Stimulated activated CD4-positive, alpha-beta T cell treated with anti-CD3 and anti-CD28 coated beads, Interleukin-2, amount 100 ng/mL, for 4 hours (primary cell): ENCODE measurements at regions not wholly inside any gene's neighbourhood (a gene's known extent, or its start where the extent isn't known, plus 50 kb on each side); places are given as distances from the start of the nearest gene placed in this dataset.

ENCODE experiments used
- DNase-seq: peaks from one replicate; pipeline ENCODE4 v3.0.0-alpha.2; 2020; ENCODE audit warnings: low read depth

DNA sequence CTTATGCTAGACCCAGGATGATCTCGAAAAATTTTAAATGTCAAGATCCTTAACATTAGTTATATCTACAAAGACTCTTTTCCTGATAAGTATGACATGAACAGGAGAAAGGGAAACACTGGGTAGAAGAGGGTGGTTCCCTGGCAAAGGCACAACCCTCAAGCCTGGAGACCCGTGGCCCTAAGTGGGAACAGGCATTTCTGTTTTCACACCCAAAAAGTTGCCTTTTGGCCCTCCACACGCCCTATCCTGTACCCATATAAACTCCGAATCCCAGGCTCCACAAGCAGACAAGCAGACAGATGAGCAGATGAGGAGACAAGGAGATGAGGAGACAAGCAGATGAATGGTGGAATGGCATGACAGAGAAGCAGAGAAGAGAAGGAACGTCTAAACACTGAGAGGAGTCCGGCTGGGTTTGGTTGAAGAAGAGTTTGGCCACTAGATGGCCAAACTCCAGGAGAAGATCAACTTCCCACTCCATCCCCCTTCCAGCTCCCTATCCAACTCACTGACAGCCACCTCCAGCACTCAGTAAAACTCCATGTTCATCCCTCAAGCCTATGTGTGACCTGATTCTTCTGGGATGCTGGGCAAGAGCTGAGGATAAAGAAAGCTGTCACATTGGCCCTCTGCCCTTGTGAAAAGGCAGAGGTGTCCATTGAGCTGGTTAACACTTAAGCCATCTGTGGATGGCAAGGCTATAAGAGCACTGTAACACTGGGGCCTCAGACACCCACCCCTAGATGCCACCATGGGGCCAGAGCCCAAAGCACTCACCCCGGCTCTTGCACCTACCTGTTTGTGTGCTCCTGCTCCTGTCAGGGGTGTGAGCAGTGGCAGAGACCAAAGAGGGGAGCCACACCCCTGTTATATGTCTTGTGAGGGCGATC lies 139.6 kb upstream of the FAM20A start:
- DNase-seq, result no peak

- DNase-seq, result no peak
Measured at GRCh38 chr17:68737761-68738443, 136.7 kb upstream of the FAM20A start.

GRCh38 chr17:68734931-68735330 lies 133.8 kb upstream of the FAM20A start:
- no peak for DNase-seq

GRCh38 chr17:68734187-68734900 lies 133.2 kb upstream of the FAM20A start:
- no peak for DNase-seq

DNA sequence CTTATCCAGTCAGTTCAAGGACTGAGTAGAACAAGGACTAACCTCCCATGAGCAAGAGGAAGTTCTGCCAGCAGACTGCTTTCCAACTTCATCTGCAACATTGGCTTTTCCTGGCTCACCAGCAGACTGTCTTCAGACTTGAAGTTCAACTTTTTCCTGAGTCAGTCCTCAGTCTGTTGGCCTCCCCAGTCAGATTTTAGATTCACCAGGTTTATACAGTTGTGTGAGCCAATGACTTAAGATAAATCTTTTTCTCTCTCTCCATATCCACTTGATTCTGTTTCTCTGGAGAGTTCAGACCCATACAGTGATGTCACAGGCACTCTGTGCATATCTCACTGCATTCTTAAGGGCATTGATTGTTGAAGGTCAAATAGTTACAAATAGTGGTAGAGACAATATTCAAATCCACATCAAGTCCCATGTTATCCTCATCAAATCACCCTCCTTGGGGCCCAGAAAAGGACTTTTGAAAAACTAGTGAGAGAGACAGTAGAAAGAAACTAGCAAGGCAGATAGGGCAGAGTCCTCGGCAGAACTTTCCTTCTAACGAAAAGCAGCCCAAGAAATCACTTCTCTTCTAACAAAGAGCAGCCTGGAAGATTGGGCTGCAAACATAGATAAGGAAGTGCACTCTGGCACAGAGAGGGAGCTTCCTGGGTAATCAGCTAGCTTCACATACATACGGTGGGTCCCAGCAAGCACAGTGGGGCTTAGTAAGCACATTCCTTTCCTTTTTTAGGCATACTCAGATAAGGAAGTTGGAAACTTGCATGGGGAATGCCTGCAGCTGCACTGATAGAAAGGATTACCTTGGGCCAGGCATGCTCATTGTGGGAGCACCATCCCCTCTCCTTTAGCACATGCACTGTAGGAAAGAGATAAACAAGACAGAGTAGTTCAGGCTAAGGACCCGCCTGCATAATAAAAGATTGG lies 132.3 kb upstream of the FAM20A start:
- no peak for DNase-seq

DNA sequence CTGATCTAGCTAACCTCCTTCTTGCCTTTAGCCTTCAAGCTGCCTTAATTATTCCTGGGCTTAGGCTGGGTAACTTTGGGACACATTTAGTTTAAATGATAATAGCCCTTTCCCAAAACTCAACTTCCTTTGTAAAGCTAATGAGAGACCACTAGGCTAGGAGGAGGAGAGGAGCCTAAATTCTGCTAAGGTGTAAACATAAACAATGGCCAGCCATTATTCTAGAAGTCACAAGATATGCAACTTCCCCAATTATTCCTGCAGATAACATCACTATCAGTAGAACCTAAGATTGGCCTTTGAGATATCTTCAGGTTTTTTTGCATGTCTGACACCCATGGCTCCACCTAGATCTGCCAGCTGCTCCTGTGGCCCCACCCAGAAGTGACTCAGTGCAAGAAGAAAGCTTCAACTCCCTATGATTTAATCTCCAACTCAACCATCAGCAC lies 131.2 kb upstream of the FAM20A start:
- DNase-seq, result no peak

- no peak for DNase-seq
Measured at GRCh38 chr17:68731465-68731864, 130.3 kb upstream of the FAM20A start.

- no peak for DNase-seq
Measured at GRCh38 chr17:68719431-68719830, 118.3 kb upstream of the FAM20A start.

DNA sequence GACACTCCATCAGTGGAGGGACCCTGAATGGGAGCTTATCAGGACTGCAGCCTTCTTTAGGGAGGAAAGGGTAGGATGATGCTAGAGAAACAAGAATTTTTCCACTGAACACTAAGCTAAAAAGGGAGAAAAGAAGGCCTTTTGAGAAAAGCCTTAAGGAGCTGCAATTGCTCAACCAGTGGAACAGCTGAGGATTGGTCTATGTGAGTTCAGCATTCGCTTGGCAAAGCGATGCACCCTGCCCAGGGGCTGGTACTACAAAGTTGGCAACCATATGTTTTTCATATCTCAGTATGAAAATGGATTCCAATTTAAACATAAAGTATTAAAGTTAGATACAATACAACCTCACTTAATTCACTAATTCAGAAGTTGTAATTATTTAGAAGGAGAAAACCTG lies 117.8 kb upstream of the FAM20A start:
- DNase-seq, result no peak

DNA sequence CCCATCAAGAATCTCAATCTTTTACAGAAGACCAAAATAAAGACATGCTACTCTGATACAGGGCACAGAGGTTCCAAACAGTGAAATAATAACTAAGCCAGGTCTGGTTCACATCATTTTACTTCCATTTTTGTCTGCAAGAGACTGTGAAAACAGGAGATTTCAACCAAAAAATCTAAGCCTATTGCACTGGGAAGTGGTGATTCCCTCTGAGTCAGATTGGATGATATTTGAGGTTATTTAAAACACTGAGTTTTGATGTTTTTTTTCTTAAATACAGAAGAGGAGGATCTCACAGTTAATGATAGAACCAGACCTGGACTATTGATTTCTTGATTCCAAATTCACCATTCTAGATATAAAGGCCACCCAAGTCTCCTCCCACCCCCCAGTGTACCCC lies 117.3 kb upstream of the FAM20A start:
- DNase-seq, result no peak

DNA sequence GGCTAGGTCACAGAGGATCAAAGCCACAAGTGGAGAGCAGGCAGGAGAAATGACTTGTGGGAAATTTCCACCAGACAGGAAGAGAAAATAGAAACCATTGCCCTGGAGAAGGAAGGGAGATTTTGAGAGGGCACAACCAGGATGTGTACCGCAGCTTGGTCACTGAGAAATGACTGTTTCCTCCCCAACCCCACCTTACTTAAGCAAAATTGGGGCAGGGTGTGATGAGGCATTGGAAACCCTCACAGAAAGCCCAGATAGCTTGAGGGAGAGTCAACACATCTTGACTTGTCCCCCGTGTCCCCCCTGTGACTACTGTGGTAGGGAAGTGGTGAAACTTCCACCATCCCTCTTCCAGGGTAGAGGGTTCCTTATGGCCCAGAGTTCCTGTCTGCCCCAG lies 113.5 kb upstream of the FAM20A start:
- no peak for DNase-seq

- no peak for DNase-seq
Measured at GRCh38 chr17:68711858-68712257, 110.7 kb upstream of the FAM20A start.

DNA sequence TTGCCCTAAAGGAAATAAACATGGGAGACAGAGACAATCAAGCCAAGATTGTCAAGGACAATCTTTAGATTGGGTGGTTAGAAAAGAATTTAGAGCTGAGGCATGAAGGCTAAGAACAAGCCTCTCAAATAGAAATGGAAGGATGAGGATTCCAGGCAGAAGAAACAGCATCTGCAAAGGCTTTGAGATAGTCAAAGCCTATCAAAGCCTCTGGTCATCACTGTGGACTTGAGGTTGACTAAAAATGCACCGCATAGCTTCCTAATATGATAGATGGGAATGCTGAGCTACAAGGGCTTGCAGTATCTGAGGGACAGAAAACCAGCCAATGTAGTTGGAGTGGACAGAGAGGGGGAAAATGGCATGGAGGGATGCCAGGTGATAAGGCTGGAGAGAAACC lies 109.8 kb upstream of the FAM20A start:
- DNase-seq, result no peak

- DNase-seq, result no peak
Measured at GRCh38 chr17:68710035-68710780, 109.0 kb upstream of the FAM20A start.

- DNase-seq, result no peak
Measured at GRCh38 chr17:68709461-68709860, 108.3 kb upstream of the FAM20A start.

DNA sequence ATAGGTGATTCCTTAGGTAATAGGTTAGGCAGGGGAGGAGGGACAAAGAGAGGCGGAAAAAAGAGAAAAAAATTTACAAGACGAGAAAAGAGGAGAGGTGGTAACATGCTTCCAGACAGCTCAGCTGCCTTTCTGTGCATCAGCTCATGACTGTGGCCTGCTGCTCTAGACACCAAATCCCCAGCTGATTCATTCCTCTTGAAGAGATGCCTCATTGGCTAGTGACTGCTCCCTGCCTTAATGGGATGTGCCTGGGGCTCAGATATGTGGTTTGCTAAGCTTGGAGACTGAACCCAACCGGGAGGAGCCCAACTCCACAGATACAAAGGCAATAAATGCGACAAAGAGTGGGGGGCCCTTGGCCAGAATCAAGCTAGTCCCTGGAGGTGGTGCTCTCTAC lies 105.9 kb upstream of the FAM20A start:
- DNase-seq, result no peak

- DNase-seq, result no peak
Measured at GRCh38 chr17:68706356-68706920, 105.3 kb upstream of the FAM20A start.

DNA sequence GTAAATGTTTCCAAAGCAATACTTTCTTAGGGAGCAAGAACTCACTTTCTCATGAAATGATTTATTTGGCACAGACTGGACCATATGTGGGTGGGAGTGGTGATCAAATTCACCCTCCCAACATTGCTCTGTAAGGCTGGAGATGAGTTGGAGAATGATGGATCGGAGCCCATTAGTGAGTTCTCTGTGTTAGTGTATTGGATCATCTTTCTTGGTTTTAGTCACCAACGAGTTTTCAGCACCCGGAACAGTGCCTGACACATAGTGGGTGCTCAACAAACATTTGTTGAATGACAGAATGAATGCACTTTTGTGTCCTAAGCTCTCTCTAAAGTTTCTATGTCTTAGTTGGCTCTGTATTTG lies 104.5 kb upstream of the FAM20A start:
- no peak for DNase-seq

- no peak for DNase-seq
Measured at GRCh38 chr17:68704871-68705713, 103.9 kb upstream of the FAM20A start.

GRCh38 chr17:68701046-68701445 lies 99.9 kb upstream of the FAM20A start:
- no peak for DNase-seq
